Gastrocnemius medialis (tissue), 4 donors: ENCODE measurements at regions not wholly inside any gene's neighbourhood (a gene's known extent, or its start where the extent isn't known, plus 50 kb on each side); places are given as distances from the start of the nearest gene placed in this dataset.

ENCODE experiments used
- ATAC-seq, 2 donors: fragments of 150-250 bp; one replicate each; pipeline ENCODE4 v1.9.1; 2016
- DNase-seq, 2 donors: peaks; one replicate each; pipeline ENCODE4 v3.0.0-alpha.2; 2019
- H3K27ac ChIP-seq, 4 donors: fragments of 200-600 bp; sonication (generic); 1 replicate in 1 of 4; 2 replicates in 3 of 4; pipeline ENCODE4 v1.5.1; 2016 to 2018; ENCODE audit warnings: mild to moderate bottlenecking in 2 of 4, moderate library complexity in 1 of 4
- H3K27me3 ChIP-seq, 3 donors: fragments of 200-600 bp; sonication (generic) in 2 of 3; 1 replicate in 1 of 3; 2 replicates in 2 of 3; pipeline versions ENCODE4 v1.5.1 to v1.6.0; 2016 to 2019; ENCODE audit warnings: mild to moderate bottlenecking in 1 of 3, moderate library complexity in 1 of 3
- H3K36me3 ChIP-seq, 2 donors: fragments of 200-600 bp; sonication (generic) in 1 of 2; one replicate each; pipeline ENCODE4 v1.5.1; 2017 to 2018
- H3K4me1 ChIP-seq, 2 donors: fragments of 200-600 bp; sonication (generic) in 1 of 2; one replicate each; pipeline ENCODE4 v1.5.1; 2016 to 2017; ENCODE audit warnings: mild to moderate bottlenecking in 2 of 2
- H3K4me3 ChIP-seq, 4 donors: fragments of 200-600 bp; sonication (generic) in 3 of 4; 1 replicate in 1 of 4; 2 replicates in 3 of 4; pipeline ENCODE4 v1.5.1; 2016 to 2019; ENCODE audit warnings: mild to moderate bottlenecking in 2 of 4
- H3K9me3 ChIP-seq, 3 donors: fragments of 200-600 bp; sonication (generic) in 2 of 3; 1 replicate in 1 of 3; 2 replicates in 2 of 3; pipeline ENCODE4 v1.5.1; 2016 to 2019
- CTCF ChIP-seq, 5 experiments: fragments of 450-650 bp in 3 of 5; fragments of 200-600 bp in 2 of 5; sonication (generic) in 2 of 5; IDR thresholded peaks in 4 of 5; conservative IDR thresholded peaks in 1 of 5; 1 replicate in 4 of 5; 2 replicates in 1 of 5; pipeline ENCODE4 v1.5.1; 2016 to 2019; ENCODE audit warnings: antibody characterized with exemption in 5 of 5, mild to moderate bottlenecking in 3 of 5, moderate library complexity in 3 of 5
- POLR2A ChIP-seq, 2 donors: fragments of 450-650 bp; IDR thresholded peaks; one replicate each; pipeline ENCODE4 v1.6.1; 2017; ENCODE audit warnings: antibody characterized with exemption in 2 of 2, mild to moderate bottlenecking in 2 of 2, moderate library complexity in 2 of 2
- in situ Hi-C, 4 donors: fragments of 200-750 bp; cut with MboI; loops; one replicate each; pipeline versions ENCODE4 v1.15.0 to v1.8.0; 2017; ENCODE audit warnings: low sequenced_read_pairs in 4 of 4
- intact Hi-C: fragments of 100-400 bp; cut with DNase I; formaldehyde crosslinking; loops from one replicate; pipeline ENCODE4 v1.15.1; 2023; ENCODE audit warnings: low total_unique reads

GRCh38 chr10:28393956-28394568 is 91.2 kb upstream of the MPP7 start:
- Histone ChIP-seq H3K36me3 (no peaks in the 10 kb centered on the region), H3K4me1 (no peaks in the 10 kb centered on the region), H3K4me3 (no peak overlapping the region), H3K9me3 (no peaks in the 10 kb centered on the region), H3K27me3 (no peaks in the 10 kb centered on the region), H3K27ac (no peak overlapping the region)
- intact Hi-C loops (no loop called here), in situ Hi-C loops (loop anchor here in 3 of 4 donors (25.0 kb wide), 2 partner anchors 657 to 832 kb away; partner anchors contain the start of gene MKX (in 3 of the 3))
- peak; percentile 16 to 47 for DNase-seq
- TF ChIP-seq POLR2A (IDR thresholded peaks at IDR 0.05) = no peak
- peak; percentile 49 to 88 (median 77) for TF ChIP-seq CTCF (IDR thresholded peaks at IDR 0.05 in 4 of 5, conservative IDR thresholded peaks at IDR 0.05 in 1 of 5)
- ATAC-seq = peak; percentile 54 to 89

- H3K27me3 ChIP-seq = no peaks in the 10 kb centered on the region
- H3K27ac ChIP-seq = no peak overlapping the region
- no peaks in the 10 kb centered on the region for H3K36me3 ChIP-seq
- H3K4me3 ChIP-seq = no peak overlapping the region
- H3K4me1 ChIP-seq = no peaks in the 10 kb centered on the region
- H3K9me3 ChIP-seq = no peaks in the 10 kb centered on the region
- no peak for TF ChIP-seq CTCF (IDR thresholded peaks at IDR 0.05 in 4 of 5, conservative IDR thresholded peaks at IDR 0.05 in 1 of 5)
- no peak for TF ChIP-seq POLR2A (IDR thresholded peaks at IDR 0.05)
- ATAC-seq (no peak), DNase-seq (no peak)
- intact Hi-C loops = no loop called here
- in situ Hi-C loops = loop anchor here in 3 of 4 donors (25.0 kb wide), 2 partner anchors 659 to 834 kb away; partner anchors contain the start of gene MKX (in 3 of the 3)
Observed at GRCh38 chr10:28396331-28396730, 93.5 kb upstream of the MPP7 start.

- ATAC-seq = no peak
Observed at GRCh38 chr10:28397229-28397628, 94.4 kb upstream of the MPP7 start.

GRCh38 chr10:28400176-28400575 is 97.3 kb upstream of the MPP7 start:
- H3K36me3 ChIP-seq = no peaks in the 10 kb centered on the region
- intact Hi-C loops = no loop called here
- no peak for TF ChIP-seq CTCF (IDR thresholded peaks at IDR 0.05 in 4 of 5, conservative IDR thresholded peaks at IDR 0.05 in 1 of 5)
- no peak for TF ChIP-seq POLR2A (IDR thresholded peaks at IDR 0.05)
- no peaks in the 10 kb centered on the region for H3K9me3 ChIP-seq
- H3K4me1 ChIP-seq = no peaks in the 10 kb centered on the region
- no peaks in the 10 kb centered on the region for H3K27me3 ChIP-seq
- no peak for DNase-seq
- in situ Hi-C loops = no loop called here
- no peak overlapping the region for H3K4me3 ChIP-seq
- no peak for ATAC-seq
- no peak overlapping the region for H3K27ac ChIP-seq

More at GRCh38 chr10:28397229-28397628, 94.4 kb upstream of the MPP7 start:
- Histone ChIP-seq H3K36me3 (no peaks in the 10 kb centered on the region), H3K27me3 (no peaks in the 10 kb centered on the region), H3K4me3 (no peak overlapping the region), H3K27ac (no peak overlapping the region), H3K9me3 (no peaks in the 10 kb centered on the region), H3K4me1 (no peaks in the 10 kb centered on the region)
- DNase-seq = no peak
- intact Hi-C loops (no loop called here), in situ Hi-C loops (loop anchor here in 3 of 4 donors (25.0 kb wide), 2 partner anchors 660 to 835 kb away; partner anchors contain the start of gene MKX (in 3 of the 3))
- TF ChIP-seq POLR2A (IDR thresholded peaks at IDR 0.05) (no peak), CTCF (IDR thresholded peaks at IDR 0.05 in 4 of 5, conservative IDR thresholded peaks at IDR 0.05 in 1 of 5) (no peak)
